HG03354 (cell line): ENCODE measurements at regions not wholly inside any gene's neighbourhood (a gene's known extent, or its start where the extent isn't known, plus 50 kb on each side); places are given as distances from the start of the nearest gene placed in this dataset.

Experiments used
- ATAC-seq: cut with Tn5 transposase; IDR thresholded peaks from one replicate; pipeline ENCODE4 v1.9.1; 2021; ENCODE audit warnings: mild to moderate bottlenecking; ENCODE audit not compliant: unreplicated experiment, poor library complexity, severe bottlenecking

- no peak for ATAC-seq
These were observed 127.8 kb upstream of the EEF1E1 start for GRCh38 chr6:8229915-8230756.

GRCh38 chr6:8225113-8225512, 122.8 kb upstream of the EEF1E1 start:
- no peak for ATAC-seq

- ATAC-seq: no peak
These were observed 121.3 kb upstream of the EEF1E1 start for GRCh38 chr6:8223678-8224077.

- peak; percentile 95 for ATAC-seq
These were observed 117.1 kb upstream of the EEF1E1 start for GRCh38 chr6:8219352-8219943.

GRCh38 chr6:8218861-8219260, 116.5 kb upstream of the EEF1E1 start:
- ATAC-seq: no peak

GRCh38 chr6:8215631-8216030, 113.3 kb upstream of the EEF1E1 start:
- no peak for ATAC-seq

- ATAC-seq: no peak
These were observed 111.6 kb upstream of the EEF1E1 start for GRCh38 chr6:8213995-8214394.

GRCh38 chr6:8212720-8213434, 110.5 kb upstream of the EEF1E1 start:
- no peak for ATAC-seq

GRCh38 chr6:8207869-8208191, 105.5 kb upstream of the EEF1E1 start:
- no peak for ATAC-seq

- ATAC-seq: no peak
These were observed 105.0 kb upstream of the EEF1E1 start for GRCh38 chr6:8207191-8207868.

GRCh38 chr6:8203337-8203736, 101.0 kb upstream of the EEF1E1 start:
- ATAC-seq: no peak

GRCh38 chr6:8201679-8202078, 99.3 kb upstream of the EEF1E1 start:
- ATAC-seq: no peak

GRCh38 chr6:8200255-8200654, 97.9 kb upstream of the EEF1E1 start:
- no peak for ATAC-seq

- no peak for ATAC-seq
These were observed 93.4 kb upstream of the EEF1E1 start for GRCh38 chr6:8195714-8196102.

- ATAC-seq: no peak
These were observed 92.8 kb upstream of the EEF1E1 start for GRCh38 chr6:8195040-8195713.

- ATAC-seq: no peak
These were observed 92.1 kb upstream of the EEF1E1 start for GRCh38 chr6:8194490-8194889.

GRCh38 chr6:8193541-8193940, 91.2 kb upstream of the EEF1E1 start:
- ATAC-seq: no peak

- ATAC-seq: no peak
These were observed 90.2 kb upstream of the EEF1E1 start for GRCh38 chr6:8192597-8192996.

- ATAC-seq: no peak
These were observed 89.7 kb upstream of the EEF1E1 start for GRCh38 chr6:8192067-8192466.

GRCh38 chr6:8191629-8192028, 89.3 kb upstream of the EEF1E1 start:
- ATAC-seq: no peak
